Right lobe of liver (tissue), 4 donors: ENCODE measurements at regions not wholly inside any gene's neighbourhood (a gene's known extent, or its start where the extent isn't known, plus 50 kb on each side); places are given as distances from the start of the nearest gene placed in this dataset.
"Not testable (repeated sequence)": the region's sequence is repeated elsewhere in the genome, so short reads cannot be mapped to it uniquely, and the experiment has no call there.

Source experiments
- POLR2A ChIP-seq: fragments of 450-650 bp; IDR thresholded peaks from one replicate; pipeline ENCODE4 v1.6.1; 2017; ENCODE audit warnings: antibody characterized with exemption, mild to moderate bottlenecking
- TF ChIP-seq, protein P1 (sequence below), 4 donors: fragments of 200-600 bp in 3 of 4; fragments of 450-650 bp in 1 of 4; IDR thresholded peaks; one replicate each; pipeline versions ENCODE4 v1.5.1 to v1.8.0; 2016 to 2022; ENCODE audit warnings: antibody characterized with exemption in 4 of 4, mild to moderate bottlenecking in 2 of 4
- donor health status: DM: no; HTN: no; CAD: no.
- donor health status: DM: no; HTN: no; CAD: no.
- donor health status: DM: no; HTN: yes; CAD: no.

GRCh38 chr21:13000390-13000789 is 609.2 kb upstream of the POTED start:
- not testable (repeated sequence) for TF ChIP-seq POLR2A
- TF ChIP-seq, protein P1, sequence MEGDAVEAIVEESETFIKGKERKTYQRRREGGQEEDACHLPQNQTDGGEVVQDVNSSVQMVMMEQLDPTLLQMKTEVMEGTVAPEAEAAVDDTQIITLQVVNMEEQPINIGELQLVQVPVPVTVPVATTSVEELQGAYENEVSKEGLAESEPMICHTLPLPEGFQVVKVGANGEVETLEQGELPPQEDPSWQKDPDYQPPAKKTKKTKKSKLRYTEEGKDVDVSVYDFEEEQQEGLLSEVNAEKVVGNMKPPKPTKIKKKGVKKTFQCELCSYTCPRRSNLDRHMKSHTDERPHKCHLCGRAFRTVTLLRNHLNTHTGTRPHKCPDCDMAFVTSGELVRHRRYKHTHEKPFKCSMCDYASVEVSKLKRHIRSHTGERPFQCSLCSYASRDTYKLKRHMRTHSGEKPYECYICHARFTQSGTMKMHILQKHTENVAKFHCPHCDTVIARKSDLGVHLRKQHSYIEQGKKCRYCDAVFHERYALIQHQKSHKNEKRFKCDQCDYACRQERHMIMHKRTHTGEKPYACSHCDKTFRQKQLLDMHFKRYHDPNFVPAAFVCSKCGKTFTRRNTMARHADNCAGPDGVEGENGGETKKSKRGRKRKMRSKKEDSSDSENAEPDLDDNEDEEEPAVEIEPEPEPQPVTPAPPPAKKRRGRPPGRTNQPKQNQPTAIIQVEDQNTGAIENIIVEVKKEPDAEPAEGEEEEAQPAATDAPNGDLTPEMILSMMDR (IDR thresholded peaks at IDR 0.05) = not testable (repeated sequence)
